DND-41 (cell line): ENCODE measurements at regions not wholly inside any gene's neighbourhood (a gene's known extent, or its start where the extent isn't known, plus 50 kb on each side); places are given as distances from the start of the nearest gene placed in this dataset.

Experiments used
- EZH2 ChIP-seq: IDR thresholded peaks from 3 replicates; pipeline ENCODE4 v1.6.1; 2012; ENCODE audit warnings: borderline replicate concordance, low read depth, mild to moderate bottlenecking, moderate library complexity, low read length, inconsistent platforms; ENCODE audit not compliant: severe bottlenecking
- TF ChIP-seq, protein P1 (sequence below): IDR thresholded peaks from 2 replicates; pipeline ENCODE4 v1.5.1; 2012; ENCODE audit warnings: borderline replicate concordance, low read length, moderate library complexity, mild to moderate bottlenecking; ENCODE audit not compliant: poor library complexity, severe bottlenecking; ENCODE audit errors: extremely low read depth

DNA sequence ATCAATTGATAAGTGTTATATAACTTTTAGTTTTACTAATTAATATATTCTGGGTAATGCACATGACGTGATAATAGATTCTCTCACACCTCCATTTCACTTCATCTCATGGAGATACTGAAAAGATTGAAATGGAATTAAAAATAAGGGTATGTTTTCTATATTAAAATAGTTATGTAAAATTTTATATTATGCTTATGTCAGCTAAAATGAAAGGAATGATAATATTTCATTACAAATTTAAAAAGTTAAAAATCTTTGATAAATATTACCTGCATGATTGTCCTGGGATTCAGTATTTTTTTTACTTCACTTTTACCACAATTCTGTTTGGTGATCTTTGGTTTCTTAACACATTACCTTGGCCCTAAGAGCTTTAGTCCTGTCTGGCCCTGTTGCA lies 823.8 kb upstream of the NRXN1 start:
- TF ChIP-seq, protein P1, sequence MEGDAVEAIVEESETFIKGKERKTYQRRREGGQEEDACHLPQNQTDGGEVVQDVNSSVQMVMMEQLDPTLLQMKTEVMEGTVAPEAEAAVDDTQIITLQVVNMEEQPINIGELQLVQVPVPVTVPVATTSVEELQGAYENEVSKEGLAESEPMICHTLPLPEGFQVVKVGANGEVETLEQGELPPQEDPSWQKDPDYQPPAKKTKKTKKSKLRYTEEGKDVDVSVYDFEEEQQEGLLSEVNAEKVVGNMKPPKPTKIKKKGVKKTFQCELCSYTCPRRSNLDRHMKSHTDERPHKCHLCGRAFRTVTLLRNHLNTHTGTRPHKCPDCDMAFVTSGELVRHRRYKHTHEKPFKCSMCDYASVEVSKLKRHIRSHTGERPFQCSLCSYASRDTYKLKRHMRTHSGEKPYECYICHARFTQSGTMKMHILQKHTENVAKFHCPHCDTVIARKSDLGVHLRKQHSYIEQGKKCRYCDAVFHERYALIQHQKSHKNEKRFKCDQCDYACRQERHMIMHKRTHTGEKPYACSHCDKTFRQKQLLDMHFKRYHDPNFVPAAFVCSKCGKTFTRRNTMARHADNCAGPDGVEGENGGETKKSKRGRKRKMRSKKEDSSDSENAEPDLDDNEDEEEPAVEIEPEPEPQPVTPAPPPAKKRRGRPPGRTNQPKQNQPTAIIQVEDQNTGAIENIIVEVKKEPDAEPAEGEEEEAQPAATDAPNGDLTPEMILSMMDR: no peak
- no peak for TF ChIP-seq EZH2
